Retina (tissue), 1 donor: ENCODE measurements at regions not wholly inside any gene's neighbourhood (a gene's known extent, or its start where the extent isn't known, plus 50 kb on each side); places are given as distances from the start of the nearest gene placed in this dataset.
A peak's percentile ranks its signal among the peaks of the same experiment; 100 is the strongest.

Experiments used
- DNase-seq: peaks from one replicate; pipeline ENCODE4 v3.0.0-alpha.2; 2016

DNA sequence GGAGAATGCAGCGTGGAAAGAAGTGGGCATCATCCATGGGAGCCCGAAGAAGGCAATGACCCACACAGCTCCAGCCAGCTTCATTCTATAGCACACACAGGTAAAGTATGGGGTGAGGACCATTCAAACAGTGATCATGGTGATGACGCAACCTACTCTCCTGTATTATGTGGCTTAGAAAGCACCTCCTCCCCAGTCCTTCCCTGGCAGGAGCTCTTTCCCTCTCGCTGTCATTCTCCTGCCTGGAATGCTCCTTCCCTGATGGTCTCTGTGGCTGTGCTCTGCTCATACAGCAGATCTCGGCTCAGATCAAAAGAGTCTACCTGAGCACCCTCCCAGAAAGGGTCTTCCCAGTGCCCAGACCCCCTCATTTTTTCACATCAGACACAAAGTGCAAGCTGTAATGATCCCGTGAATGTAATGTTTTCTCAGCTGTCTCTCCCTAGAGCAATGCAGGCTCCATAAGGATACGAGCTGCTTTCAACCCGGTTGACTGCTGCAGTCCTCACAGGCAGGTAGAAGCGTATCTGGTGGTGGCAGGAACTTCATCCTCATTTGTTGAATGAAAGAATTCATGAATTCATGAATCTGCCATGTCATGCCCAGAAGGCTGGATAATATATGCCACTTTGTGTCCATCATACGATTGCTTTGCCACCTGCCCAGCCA lies 248.8 kb downstream of the HS3ST3A1 start:
- peak; percentile 7 for DNase-seq

- no peak for DNase-seq
Observed at GRCh38 chr17:13351046-13351445, 250.7 kb downstream of the HS3ST3A1 start.

DNA sequence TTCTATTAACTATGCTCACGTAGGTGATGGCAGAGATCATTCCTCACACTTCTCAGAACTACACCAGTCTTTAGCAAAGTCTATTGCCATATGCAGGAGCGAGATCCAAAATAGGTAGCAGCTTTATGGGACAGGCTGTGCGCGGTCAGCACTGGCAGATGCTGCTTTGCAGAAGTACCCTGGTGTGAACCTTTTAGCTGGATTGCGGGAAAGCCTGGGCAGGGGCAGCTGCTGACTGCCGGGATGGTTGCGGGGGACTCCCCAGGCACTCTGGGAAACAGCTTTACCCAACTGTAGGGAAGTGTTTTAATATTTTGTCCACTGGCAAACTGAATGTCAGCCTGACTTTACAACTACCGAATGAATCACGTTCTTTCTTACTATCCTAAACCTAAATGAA lies 251.3 kb downstream of the HS3ST3A1 start:
- peak; percentile 7 for DNase-seq

DNA sequence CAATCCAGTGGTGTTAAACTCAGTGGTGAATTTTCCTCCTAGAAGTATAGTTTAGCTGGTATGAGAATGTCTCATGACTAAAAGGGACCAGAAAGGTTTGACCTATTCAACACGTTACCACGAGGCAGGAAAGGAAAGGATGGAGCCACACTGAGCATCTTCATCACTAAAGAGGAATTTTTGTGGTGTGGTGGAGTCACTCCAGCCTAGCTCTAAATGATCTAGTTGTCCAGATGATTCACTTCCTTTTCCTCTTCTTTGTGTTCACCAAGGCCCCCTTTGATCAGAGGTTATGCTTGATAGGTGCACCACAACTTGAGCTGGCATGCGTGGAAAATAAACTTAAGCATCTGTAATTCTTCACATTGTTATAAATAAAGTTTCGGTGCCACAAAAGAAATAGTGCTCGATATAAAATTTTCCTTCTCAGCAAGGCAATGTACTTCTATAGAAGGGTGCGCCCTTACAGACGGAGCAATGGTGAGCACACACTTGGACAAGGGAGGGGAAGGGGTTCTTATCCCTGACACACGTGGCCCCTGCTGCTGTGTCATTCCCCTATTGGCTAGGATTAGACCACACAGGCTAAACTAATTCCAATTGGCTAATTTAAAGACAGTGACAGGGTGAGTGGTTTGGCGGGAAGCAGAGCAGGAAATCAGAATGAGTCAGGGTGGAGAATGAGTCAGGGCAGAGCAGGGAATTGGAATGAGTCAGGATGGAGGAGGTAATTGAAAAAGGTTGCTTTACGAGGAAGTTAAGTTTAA lies 254.6 kb downstream of the HS3ST3A1 start:
- DNase-seq: no peak

- no peak for DNase-seq
Observed at GRCh38 chr17:13346592-13346991, 255.1 kb downstream of the HS3ST3A1 start.

DNA sequence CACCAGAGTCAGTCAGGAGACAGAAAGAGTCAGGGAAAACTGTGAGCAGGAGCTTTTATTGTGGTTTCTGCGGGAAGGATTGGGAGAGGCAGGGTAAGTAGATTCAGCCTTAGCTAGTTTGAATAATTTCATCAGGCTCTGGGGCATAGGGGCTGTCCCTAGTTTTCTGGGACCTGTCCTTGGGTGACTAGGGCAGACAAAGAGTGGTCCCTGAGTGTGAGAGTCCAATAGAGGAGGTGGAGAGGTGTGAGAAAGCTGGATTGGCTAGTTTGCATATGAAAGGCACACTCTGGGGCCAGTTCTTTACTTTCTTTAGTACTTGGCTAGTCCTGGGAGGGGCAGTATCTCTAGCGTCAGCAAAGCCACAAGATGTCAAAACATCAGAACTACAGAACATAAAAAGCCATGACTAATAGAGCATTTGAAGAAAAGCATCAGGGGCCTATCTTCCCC lies 255.6 kb downstream of the HS3ST3A1 start:
- DNase-seq: no peak

- DNase-seq: no peak
Observed at GRCh38 chr17:13338421-13338820, 263.3 kb downstream of the HS3ST3A1 start.

DNA sequence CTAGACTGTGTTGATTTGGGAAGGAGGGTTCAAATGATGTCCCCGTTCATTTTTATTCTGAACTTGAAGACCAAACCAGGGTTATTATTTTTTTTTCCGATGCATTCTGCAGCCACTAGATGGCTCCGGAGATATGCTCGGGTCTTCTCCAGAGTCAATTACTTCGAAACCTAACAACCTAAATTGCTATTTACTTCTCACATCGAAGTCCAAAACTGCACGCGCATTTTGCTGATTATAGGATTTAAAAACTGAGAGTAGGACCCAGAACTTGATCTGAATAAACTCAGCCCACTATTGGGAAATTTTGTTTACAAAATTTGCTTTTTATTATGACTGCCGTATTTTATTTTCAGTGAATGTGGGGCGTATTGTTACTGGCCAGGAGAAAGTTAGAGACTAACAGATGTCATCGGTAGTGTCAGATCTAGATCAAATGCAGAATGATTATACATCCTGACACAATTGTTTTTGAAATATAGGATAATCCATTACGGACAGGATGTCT lies 263.8 kb downstream of the HS3ST3A1 start:
- DNase-seq: peak; percentile 83

- DNase-seq: no peak
Observed at GRCh38 chr17:13337151-13337550, 264.6 kb downstream of the HS3ST3A1 start.

DNA sequence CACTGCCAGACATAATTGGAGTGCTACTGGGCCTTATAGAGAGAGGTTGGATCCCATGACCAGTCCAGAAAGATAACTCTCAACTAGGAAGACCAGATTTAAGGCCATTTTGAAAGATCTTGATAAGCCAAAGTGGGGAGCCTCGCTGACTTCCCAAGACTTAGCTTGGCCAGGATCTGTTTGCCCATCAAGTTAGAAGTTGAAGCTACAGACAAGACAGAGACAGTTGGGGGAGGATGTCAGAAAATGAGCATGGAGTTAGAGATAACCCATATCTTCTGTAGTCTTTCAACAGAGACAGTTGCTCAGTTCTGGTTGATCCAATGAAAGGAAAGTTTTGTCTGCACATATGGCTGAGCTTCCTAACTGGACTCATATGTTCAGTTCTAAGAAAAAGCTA lies 267.4 kb downstream of the HS3ST3A1 start:
- no peak for DNase-seq

DNA sequence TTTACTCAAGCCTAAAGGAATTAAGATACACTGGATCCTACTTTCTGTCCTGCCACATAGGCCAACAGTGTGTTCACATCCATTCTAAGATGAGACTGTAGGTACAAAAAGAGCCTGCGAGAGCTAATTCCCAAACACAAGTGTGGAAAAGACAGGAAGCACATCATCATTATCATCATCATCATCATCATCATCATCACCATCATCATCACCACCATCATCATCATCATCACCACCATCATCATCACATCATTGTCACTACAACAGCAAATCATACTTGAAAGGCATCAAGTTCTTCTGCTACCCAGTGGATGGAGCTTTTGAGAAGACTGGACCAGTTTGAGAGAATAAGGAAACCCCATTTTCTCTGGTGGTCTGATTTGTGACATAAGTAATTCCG lies 268.1 kb downstream of the HS3ST3A1 start:
- DNase-seq: no peak

DNA sequence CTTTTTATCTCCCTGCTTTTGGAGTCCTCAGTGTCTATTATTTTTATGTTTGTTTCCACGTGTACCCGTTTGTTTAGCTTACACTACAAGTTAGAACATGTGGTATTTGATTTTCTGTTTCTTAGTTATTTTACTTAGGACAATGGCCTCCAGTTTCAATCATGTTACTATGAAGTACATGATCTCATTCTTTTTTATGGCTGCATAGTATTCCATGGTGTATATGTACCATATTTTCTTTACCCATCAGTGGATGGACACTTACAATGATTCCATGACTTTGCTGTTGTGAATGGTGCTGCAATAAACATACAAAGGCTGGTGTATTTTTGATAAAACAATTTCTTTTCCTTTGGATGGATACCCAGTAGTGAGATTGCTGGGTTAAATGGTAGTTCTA lies 269.5 kb downstream of the HS3ST3A1 start:
- DNase-seq: no peak

DNA sequence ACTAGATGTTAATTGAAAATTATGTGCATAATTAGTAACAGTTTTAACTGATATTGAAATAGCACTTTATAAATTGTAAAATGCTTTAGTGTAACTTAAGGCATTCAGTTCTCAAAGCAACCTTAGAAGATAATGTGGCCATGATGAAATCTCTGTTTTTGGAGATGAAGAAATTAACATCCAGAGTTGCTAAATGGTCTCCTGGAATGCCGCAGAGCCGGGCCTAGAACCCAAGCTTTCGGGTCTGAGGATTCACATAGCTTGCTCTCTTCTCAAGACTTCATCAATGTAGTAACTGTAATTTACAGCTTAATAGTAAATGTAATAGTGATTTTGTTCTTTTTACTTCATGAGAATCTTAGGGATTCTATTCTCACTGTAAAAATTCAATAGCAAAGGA lies 272.3 kb downstream of the HS3ST3A1 start:
- no peak for DNase-seq

GRCh38 chr17:13323990-13324389 lies 277.7 kb downstream of the HS3ST3A1 start:
- DNase-seq: no peak

DNA sequence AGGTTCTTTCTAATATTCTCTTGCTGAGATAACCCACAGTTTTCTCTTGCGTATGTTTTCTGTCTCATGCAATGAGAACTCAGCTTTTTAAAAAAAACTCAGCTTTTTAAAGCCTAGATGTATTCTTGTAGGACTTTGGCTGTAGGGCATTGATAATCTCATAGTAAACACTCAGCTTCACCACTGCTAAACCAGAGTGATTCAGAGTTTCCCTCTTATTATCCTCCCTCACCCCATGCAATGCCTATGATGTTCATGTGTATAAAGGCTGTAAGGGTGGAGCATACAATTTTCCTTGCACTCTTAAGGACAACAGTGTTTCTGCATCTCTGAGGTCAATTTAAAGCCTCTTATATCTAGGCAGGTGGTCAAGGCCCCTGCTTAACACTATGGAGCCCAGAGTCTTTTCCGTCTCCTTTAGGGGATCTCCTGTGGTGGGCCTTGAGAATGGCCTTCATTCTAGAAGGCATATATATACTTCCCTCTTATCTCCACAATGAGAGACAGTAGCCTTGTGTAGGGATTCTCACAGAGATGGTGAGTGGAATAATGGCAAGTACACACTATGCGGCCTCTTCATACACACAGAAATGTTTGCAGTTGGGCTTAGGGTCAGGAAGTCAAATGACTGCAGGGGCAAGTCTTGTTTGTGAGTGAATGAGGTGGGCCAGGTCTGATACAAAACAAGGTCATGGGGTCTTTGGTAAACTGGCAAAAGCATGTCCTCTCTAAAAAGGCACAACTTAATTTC lies 279.6 kb downstream of the HS3ST3A1 start:
- no peak for DNase-seq

DNA sequence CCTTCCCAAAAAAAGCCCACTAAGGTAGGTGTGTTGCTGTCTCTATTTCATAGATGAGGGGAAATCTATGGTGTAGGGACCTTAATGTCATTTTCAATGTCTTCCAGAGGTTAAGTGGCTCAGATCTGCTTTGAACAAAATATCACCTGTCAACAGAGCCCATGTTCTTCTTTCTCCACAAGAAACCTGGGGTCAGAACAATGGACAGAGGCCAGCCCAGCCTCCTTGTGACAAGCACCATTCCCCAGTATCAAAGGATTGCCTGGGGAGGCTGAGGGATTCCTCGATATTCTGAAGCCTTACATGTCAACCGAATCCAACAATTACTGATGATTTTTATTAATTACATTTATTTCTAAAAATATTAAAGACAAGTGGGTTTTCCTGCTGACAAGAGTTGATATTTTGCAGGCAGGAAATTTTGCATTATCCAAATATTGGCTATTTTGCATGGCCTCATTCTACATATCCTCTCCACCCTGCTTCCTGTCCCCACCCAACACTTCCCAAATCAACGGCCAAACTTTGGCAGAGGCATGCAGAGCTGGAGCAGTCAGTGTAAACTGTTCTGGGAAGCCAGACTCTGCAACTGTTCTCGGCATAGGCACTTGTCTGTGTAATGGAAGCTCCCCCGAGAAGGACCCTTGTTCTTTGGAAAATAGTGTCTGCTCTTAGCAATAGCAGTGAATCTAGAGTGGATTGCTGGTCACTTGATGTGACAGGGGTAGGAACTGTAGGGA lies 281.5 kb downstream of the HS3ST3A1 start:
- DNase-seq: no peak

DNA sequence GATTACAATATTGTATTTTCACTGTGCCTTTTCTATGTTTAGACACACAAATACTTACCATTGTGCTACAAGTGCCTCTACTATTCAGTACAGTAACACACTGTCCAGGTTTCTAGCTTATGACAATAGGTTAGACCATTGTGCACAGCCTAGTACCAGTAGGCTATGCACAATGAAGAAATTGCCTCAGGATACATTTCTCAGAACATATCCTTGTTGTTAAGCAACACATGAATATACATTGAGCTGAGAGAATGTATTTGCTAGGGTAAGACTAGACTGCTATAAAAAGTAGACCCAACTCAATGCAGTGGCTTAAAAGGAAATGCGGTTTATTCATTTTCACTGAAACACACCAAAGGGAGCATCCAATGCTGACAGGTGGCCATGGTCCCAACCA lies 285.1 kb downstream of the HS3ST3A1 start:
- DNase-seq: no peak

GRCh38 chr17:13311306-13311705 lies 290.4 kb downstream of the HS3ST3A1 start:
- DNase-seq: no peak

DNA sequence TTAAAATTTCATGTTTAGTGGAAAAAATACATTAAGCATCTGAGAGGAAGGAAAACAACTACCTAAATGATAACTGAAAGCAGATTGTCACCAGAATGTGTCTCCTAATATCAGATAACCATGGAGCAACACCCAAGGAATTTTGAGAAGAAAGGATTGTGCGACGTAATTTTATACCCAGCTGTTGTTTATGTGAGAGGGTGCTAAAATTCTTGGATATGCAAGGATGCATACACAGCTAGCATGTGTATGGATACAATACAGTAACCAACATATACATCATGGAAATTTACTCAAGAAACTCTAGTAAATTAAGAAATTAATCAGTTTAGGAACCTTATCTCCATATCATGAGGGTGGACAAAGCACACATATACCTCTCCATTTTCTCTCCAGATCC lies 290.9 kb downstream of the HS3ST3A1 start:
- no peak for DNase-seq

DNA sequence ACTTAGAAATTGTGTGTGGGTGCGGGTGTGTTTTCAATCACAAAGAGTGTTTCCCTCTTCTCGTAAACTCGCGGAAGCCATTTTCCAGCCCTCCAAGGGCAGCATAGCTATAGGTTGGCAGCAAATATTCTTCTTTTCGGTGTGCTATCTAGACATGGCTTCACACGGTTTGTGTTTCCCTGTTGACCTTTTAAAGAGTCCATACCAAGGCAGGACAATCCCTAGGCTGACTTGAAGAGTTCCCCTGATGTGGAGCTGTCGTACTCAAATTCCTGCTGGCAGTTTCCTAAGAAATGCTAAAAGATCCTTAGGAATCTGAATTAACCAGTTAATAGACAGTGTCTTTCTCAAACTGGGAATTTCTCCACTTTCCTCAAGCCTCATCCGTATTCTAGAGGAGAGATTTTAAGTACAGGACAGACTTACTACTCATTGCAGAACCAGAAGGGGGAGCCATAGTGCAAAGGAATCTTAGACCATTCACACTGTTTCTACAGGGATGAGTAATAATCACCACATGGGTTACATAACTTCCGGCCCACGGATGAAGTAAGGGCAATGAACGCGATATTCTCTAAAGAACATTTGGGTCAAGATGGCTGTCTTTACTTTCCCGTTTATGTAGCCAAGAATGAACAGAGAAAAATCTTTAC lies 288.6 kb upstream of the ELAC2 start:
- no peak for DNase-seq

DNA sequence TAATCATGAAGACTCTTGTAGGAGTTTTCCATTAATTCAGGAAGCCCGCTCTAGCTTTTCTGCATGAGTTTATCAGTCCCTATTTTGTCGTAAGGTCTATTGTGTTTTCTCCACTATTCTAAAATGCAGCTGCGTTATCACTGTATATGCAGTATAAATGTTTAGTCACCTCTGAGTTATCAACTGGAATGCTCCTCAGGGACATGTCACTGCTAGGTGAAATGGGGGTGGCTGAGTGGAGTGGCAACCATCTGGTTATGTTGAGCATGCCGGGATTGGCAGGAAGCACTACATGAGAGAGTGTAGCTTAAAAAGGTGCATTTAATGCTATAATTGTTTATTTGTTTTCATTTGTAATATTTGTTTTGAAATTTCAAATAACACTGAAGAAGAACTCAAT lies 285.2 kb upstream of the ELAC2 start:
- DNase-seq: no peak

GRCh38 chr17:13302419-13302818 lies 284.6 kb upstream of the ELAC2 start:
- no peak for DNase-seq
